Smooth muscle cell (in vitro differentiated cells): ENCODE measurements at regions not wholly inside any gene's neighbourhood (a gene's known extent, or its start where the extent isn't known, plus 50 kb on each side); places are given as distances from the start of the nearest gene placed in this dataset.
"Not testable (repeated sequence)": the region's sequence is repeated elsewhere in the genome, so short reads cannot be mapped to it uniquely, and the experiment has no call there.

Experiments used
- DNase-seq: peaks from one replicate; lab custom pipeline; 2025; ENCODE audit not compliant: unreplicated experiment; lab: John Stamatoyannopoulos, UW
- H2AFZ ChIP-seq: fragments of 200-600 bp; sonication (generic); 2 replicates; pipeline ENCODE4 v1.6.0; 2016; ENCODE audit warnings: antibody characterized with exemption, low read depth, mild to moderate bottlenecking
- H3F3A ChIP-seq: fragments of 200-600 bp; sonication (generic); 2 replicates; pipeline ENCODE4 v1.6.0; 2017; ENCODE audit warnings: antibody characterized with exemption, low read depth
- H3K27ac ChIP-seq: fragments of 200-600 bp; sonication (generic); 2 replicates; pipeline ENCODE4 v1.5.1; 2016; ENCODE audit warnings: low read depth, mild to moderate bottlenecking
- H3K27me3 ChIP-seq: fragments of 200-600 bp; sonication (generic); 2 replicates; pipeline ENCODE4 v1.6.1; 2016; ENCODE audit warnings: low read depth, mild to moderate bottlenecking
- H3K36me3 ChIP-seq: fragments of 200-600 bp; sonication (generic); 2 replicates; pipeline ENCODE4 v1.5.1; 2016; ENCODE audit warnings: low read depth
- H3K4me1 ChIP-seq: fragments of 200-600 bp; sonication (generic); 2 replicates; pipeline ENCODE4 v1.5.1; 2016; ENCODE audit warnings: low read depth
- H3K4me2 ChIP-seq: fragments of 200-600 bp; sonication (generic); 2 replicates; pipeline ENCODE4 v1.6.0; 2016; ENCODE audit warnings: mild to moderate bottlenecking
- H3K4me3 ChIP-seq: fragments of 200-600 bp; sonication (generic); 2 replicates; pipeline ENCODE4 v1.5.1; 2016; ENCODE audit warnings: mild to moderate bottlenecking
- H3K79me2 ChIP-seq: fragments of 200-600 bp; sonication (generic); 2 replicates; pipeline ENCODE4 v1.6.0; 2016; ENCODE audit warnings: low read depth, mild to moderate bottlenecking
- H3K9ac ChIP-seq: fragments of 200-600 bp; sonication (generic); 2 replicates; pipeline ENCODE4 v1.6.0; 2016; ENCODE audit warnings: low read depth
- H3K9me3 ChIP-seq: fragments of 200-600 bp; sonication (generic); replicated peaks from 2 replicates; pipeline ENCODE4 v1.5.1; 2016; ENCODE audit warnings: low read depth
- H4K20me1 ChIP-seq: fragments of 200-600 bp; sonication (generic); 2 replicates; pipeline ENCODE4 v1.6.0; 2016; ENCODE audit warnings: low read depth
- CTCF ChIP-seq: fragments of 200-600 bp; sonication (generic); IDR thresholded peaks from 2 replicates; pipeline ENCODE4 v1.5.1; 2017; ENCODE audit warnings: borderline replicate concordance, mild to moderate bottlenecking, antibody characterized with exemption; ENCODE audit not compliant: insufficient read depth, poor library complexity, severe bottlenecking
- WGBS: methylation state at CpG from one replicate; pipeline ENCODE4 v1.1.7; 2016; ENCODE audit warnings: low lambda C conversion rate; 5-methylcytosine and 5-hydroxymethylcytosine counted together

- 90% methylated on average over 12 of the region's 12 CpGs for WGBS
Measured at GRCh38 chr2:7694076-7694985, 777.1 kb downstream of the RNF144A start.

GRCh38 chr2:7696556-7696955, 779.3 kb downstream of the RNF144A start:
- H3K79me2 ChIP-seq, H3K9me3 ChIP-seq: not testable (repeated sequence)

More at GRCh38 chr2:7694076-7694985, 777.1 kb downstream of the RNF144A start:
- no peak overlapping the region for H3K27ac ChIP-seq
- no peak for TF ChIP-seq CTCF
- H3K9me3 ChIP-seq, result no peaks in the 10 kb centered on the region
- H3K79me2 ChIP-seq, result no peaks in the 10 kb centered on the region
- no peaks in the 10 kb centered on the region for H4K20me1 ChIP-seq
- no peak overlapping the region for H3K4me3 ChIP-seq
- no peak overlapping the region for H3K9ac ChIP-seq
- H3K27me3 ChIP-seq, result no peaks in the 10 kb centered on the region
- H3F3A ChIP-seq, result no peaks in the 10 kb centered on the region
- H3K4me1 ChIP-seq, result peaks cover 7% of the 10 kb centered on the region
- no peaks in the 10 kb centered on the region for H3K36me3 ChIP-seq
- no peak for DNase-seq
- no peak overlapping the region for H3K4me2 ChIP-seq
- H2AFZ ChIP-seq, result no peak overlapping the region

GRCh38 chr2:7697052-7697451, 779.8 kb downstream of the RNF144A start:
- Histone ChIP-seq H3K27me3 (no peaks in the 10 kb centered on the region), H3K9me3 (no peaks in the 10 kb centered on the region), H2AFZ (no peak overlapping the region), H3F3A (no peaks in the 10 kb centered on the region), H3K79me2 (no peaks in the 10 kb centered on the region), H3K36me3 (no peaks in the 10 kb centered on the region), H3K4me3 (no peak overlapping the region), H3K4me2 (no peak overlapping the region), H4K20me1 (no peaks in the 10 kb centered on the region), H3K27ac (no peak overlapping the region), H3K9ac (no peak overlapping the region), H3K4me1 (peaks cover 7% of the 10 kb centered on the region)
- no peak for TF ChIP-seq CTCF
- 87% methylated on average over 9 of the region's 9 CpGs for WGBS
- DNase-seq, result no peak

More at GRCh38 chr2:7696556-7696955, 779.3 kb downstream of the RNF144A start:
- 80% methylated on average over 6 of the region's 6 CpGs for WGBS
- H3K27ac ChIP-seq, H3K27me3 ChIP-seq, H3K9ac ChIP-seq, H4K20me1 ChIP-seq, H3K4me1 ChIP-seq, H3K4me2 ChIP-seq, DNase-seq, H3F3A ChIP-seq, H3K4me3 ChIP-seq, H3K36me3 ChIP-seq, H2AFZ ChIP-seq: not testable (repeated sequence)

GRCh38 chr2:7701791-7702190, 784.6 kb downstream of the RNF144A start:
- no peaks in the 10 kb centered on the region for H3K79me2 ChIP-seq
- DNase-seq, result no peak
- no peaks in the 10 kb centered on the region for H3F3A ChIP-seq
- H3K4me3 ChIP-seq, result no peak overlapping the region
- H3K4me1 ChIP-seq, result peaks cover 22% of the 10 kb centered on the region
- H3K4me2 ChIP-seq, result no peak overlapping the region
- WGBS, result 32% methylated on average over 1 of the region's 1 CpG
- TF ChIP-seq CTCF, result no peak
- H3K36me3 ChIP-seq, result no peaks in the 10 kb centered on the region
- no peak overlapping the region for H3K27ac ChIP-seq
- no peaks in the 10 kb centered on the region for H3K27me3 ChIP-seq
- H2AFZ ChIP-seq, result no peak overlapping the region
- H3K9me3 ChIP-seq, result no peaks in the 10 kb centered on the region
- no peak overlapping the region for H3K9ac ChIP-seq
- no peaks in the 10 kb centered on the region for H4K20me1 ChIP-seq
